ENCODE measurements at regions not wholly inside any gene's neighbourhood (a gene's known extent, or its start where the extent isn't known, plus 50 kb on each side); places are given as distances from the start of the nearest gene placed in this dataset.

DNA sequence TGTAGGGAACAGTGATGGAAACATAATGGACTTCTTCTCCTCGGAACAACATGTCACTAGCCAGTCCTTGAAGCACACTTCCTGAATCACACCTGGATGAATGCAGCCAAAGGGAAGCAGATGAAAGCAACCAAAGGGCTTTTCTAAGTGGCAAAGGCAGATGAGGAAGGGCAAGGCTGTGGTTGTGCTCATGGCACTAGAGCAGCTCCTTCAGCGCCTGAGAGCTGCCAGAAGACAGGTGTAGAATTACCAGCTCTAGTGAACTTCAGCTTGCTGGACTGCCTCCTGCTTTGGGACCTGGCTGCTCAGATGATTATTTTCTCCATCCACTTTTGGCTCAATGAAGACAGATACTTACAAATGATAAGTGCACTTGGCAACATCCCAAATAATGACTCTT lies 1372.1 kb upstream of the SEL1L start:
- no peak for DNase-seq (ENCODE audit: low read depth)
- no peak overlapping the region for H3K4me3 ChIP-seq (ENCODE audit: low read depth, low read length)
- H3K27me3 ChIP-seq (ENCODE audit: control insufficient read depth, insufficient read depth, low read length), result no peaks in the 10 kb centered on the region
- no peaks in the 10 kb centered on the region for H3K36me3 ChIP-seq (ENCODE audit: control insufficient read depth, insufficient read depth, low read length)
- TF ChIP-seq, protein P1, sequence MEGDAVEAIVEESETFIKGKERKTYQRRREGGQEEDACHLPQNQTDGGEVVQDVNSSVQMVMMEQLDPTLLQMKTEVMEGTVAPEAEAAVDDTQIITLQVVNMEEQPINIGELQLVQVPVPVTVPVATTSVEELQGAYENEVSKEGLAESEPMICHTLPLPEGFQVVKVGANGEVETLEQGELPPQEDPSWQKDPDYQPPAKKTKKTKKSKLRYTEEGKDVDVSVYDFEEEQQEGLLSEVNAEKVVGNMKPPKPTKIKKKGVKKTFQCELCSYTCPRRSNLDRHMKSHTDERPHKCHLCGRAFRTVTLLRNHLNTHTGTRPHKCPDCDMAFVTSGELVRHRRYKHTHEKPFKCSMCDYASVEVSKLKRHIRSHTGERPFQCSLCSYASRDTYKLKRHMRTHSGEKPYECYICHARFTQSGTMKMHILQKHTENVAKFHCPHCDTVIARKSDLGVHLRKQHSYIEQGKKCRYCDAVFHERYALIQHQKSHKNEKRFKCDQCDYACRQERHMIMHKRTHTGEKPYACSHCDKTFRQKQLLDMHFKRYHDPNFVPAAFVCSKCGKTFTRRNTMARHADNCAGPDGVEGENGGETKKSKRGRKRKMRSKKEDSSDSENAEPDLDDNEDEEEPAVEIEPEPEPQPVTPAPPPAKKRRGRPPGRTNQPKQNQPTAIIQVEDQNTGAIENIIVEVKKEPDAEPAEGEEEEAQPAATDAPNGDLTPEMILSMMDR (IDR thresholded peaks at IDR 0.05; ENCODE audit: insufficient read depth, low read length, poor library complexity, severe bottlenecking), result no peak

- no peaks in the 10 kb centered on the region for H3K36me3 ChIP-seq (ENCODE audit: control insufficient read depth, insufficient read depth, low read length)
- TF ChIP-seq, protein P1 (IDR thresholded peaks at IDR 0.05; ENCODE audit: insufficient read depth, low read length, poor library complexity, severe bottlenecking), result no peak
These were observed 1378.3 kb upstream of the SEL1L start for GRCh38 chr14:82911930-82912329.

DNA sequence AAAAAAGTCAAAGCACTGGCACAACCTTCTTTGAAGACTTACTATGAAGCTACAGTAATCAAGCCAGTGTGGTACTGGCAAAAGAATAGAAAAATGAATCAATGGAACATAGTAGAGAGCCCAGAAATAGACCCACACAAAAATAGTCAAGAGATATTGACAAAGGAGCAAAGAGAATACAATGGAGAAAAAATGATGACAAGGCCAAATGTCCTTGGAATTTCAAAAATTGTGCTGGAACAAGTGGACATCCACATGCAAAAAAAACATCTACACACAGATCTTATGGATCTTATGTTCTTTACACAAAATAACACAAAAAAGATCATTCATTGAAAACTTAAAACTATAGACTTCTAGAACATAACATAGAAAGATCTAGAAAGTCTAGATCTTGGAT lies 1379.7 kb upstream of the SEL1L start:
- no peaks in the 10 kb centered on the region for H3K36me3 ChIP-seq (ENCODE audit: control insufficient read depth, insufficient read depth, low read length)
- DNase-seq (ENCODE audit: low read depth), result no peak
- TF ChIP-seq, protein P1 (IDR thresholded peaks at IDR 0.05; ENCODE audit: insufficient read depth, low read length, poor library complexity, severe bottlenecking), result no peak
- H3K4me3 ChIP-seq (ENCODE audit: low read depth, low read length), result no peak overlapping the region
- no peaks in the 10 kb centered on the region for H3K27me3 ChIP-seq (ENCODE audit: control insufficient read depth, insufficient read depth, low read length)

More at GRCh38 chr14:82911930-82912329, 1378.3 kb upstream of the SEL1L start:
- DNase-seq (ENCODE audit: low read depth), result no peak
- no peak overlapping the region for H3K4me3 ChIP-seq (ENCODE audit: low read depth, low read length)
- no peaks in the 10 kb centered on the region for H3K27me3 ChIP-seq (ENCODE audit: control insufficient read depth, insufficient read depth, low read length)

DNA sequence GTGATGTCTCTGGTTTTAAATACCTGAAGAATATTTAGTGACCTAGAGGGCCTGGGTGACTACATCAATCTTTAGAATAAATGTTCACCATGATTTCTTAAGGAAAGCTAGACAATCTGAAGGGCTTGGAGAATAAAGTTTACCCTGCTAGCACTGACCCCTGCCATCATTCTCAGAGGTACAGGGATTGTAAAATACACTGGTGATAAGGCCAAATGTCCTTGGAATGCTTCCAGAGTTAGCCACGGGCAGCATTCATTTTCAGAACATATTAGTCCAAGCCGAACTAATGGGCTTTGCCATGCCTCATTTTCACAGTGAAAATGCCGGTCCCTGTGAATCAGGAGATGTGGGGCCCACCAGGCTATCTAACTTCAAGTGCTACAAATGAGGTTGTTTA lies 1381.7 kb upstream of the SEL1L start:
- DNase-seq (ENCODE audit: low read depth), result no peak
- Histone ChIP-seq H3K4me3 (ENCODE audit: low read depth, low read length) (no peak overlapping the region), H3K36me3 (ENCODE audit: control insufficient read depth, insufficient read depth, low read length) (no peaks in the 10 kb centered on the region), H3K27me3 (ENCODE audit: control insufficient read depth, insufficient read depth, low read length) (no peaks in the 10 kb centered on the region)
- TF ChIP-seq, protein P1 (IDR thresholded peaks at IDR 0.05; ENCODE audit: insufficient read depth, low read length, poor library complexity, severe bottlenecking), result no peak

- TF ChIP-seq, protein P1 (IDR thresholded peaks at IDR 0.05; ENCODE audit: insufficient read depth, low read length, poor library complexity, severe bottlenecking), result no peak
- DNase-seq (ENCODE audit: low read depth), result no peak
- H3K27me3 ChIP-seq (ENCODE audit: control insufficient read depth, insufficient read depth, low read length), result no peaks in the 10 kb centered on the region
- no peaks in the 10 kb centered on the region for H3K36me3 ChIP-seq (ENCODE audit: control insufficient read depth, insufficient read depth, low read length)
- no peak overlapping the region for H3K4me3 ChIP-seq (ENCODE audit: low read depth, low read length)
These were observed 1402.0 kb upstream of the SEL1L start for GRCh38 chr14:82935691-82936090.

DNA sequence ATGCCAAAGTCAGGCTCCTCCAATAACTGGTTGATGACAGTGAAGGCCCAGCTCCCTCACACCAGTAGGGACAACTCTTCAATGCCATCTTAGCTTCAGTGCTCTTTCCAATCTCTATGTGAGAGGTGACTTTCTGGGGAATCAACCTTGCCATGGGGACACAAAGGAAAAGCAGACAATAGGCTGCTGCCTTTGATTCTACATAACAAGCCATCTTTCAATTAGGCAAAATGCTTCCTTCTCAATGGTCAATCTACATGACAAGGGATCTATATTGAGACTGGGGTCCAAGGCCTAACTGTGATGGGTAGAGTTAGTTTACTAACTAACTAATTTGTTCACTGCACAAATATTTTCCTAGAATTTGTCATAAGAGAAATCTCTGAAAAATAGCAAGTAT lies 1417.5 kb upstream of the SEL1L start:
- TF ChIP-seq, protein P1 (IDR thresholded peaks at IDR 0.05; ENCODE audit: insufficient read depth, low read length, poor library complexity, severe bottlenecking), result no peak
- H3K36me3 ChIP-seq (ENCODE audit: control insufficient read depth, insufficient read depth, low read length), result no peaks in the 10 kb centered on the region
- DNase-seq (ENCODE audit: low read depth), result no peak
- H3K27me3 ChIP-seq (ENCODE audit: control insufficient read depth, insufficient read depth, low read length), result no peaks in the 10 kb centered on the region
- H3K4me3 ChIP-seq (ENCODE audit: low read depth, low read length), result no peak overlapping the region

All from kidney epithelial cell (primary cell).